ENCODE measurements at regions not wholly inside any gene's neighbourhood (a gene's known extent, or its start where the extent isn't known, plus 50 kb on each side); places are given as distances from the start of the nearest gene placed in this dataset.

DNA sequence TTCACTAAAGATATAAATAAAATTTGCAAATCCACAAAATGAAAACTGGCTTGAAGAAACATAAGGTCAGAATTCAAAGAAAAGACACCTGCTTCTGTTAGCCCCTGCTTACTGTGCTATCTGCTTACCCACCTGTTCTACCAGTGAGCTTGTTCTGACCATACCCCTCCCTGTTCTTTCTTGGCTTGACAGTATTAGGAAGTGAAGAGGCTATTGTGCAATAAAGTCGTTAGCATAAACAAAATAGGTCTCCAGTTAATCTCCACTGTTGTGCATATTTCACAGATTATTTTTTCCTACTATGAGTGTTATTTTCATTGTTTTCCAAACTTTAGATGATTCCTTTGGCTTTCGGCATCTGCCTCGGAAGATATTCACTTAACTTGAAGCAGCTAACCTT, 322.1 kb downstream of the CCDC85A start:
- Histone ChIP-seq H3K9ac (replicated peaks in 1 of 4; ENCODE audit: extremely low read depth in 1 of 4, low read depth in 3 of 4, low read length in 3 of 4) (no peak overlapping the region), H3K4ac (replicated peaks; ENCODE audit: insufficient read length, low read depth, low read length) (no peak overlapping the region), H3K14ac (ENCODE audit: insufficient read length) (no peak overlapping the region), H2BK120ac (replicated peaks; ENCODE audit: low read depth, low read length) (no peak overlapping the region), H3K4me3 (ENCODE audit: extremely low read depth in 1 of 4, insufficient read depth in 2 of 4, low read depth in 3 of 4, low read length in 4 of 4) (no peak overlapping the region), H2BK5ac (ENCODE audit: low read depth, low read length) (no peak overlapping the region), H4K5ac (ENCODE audit: insufficient read length, low read depth, low read length) (no peak overlapping the region), H3K27ac (ENCODE audit: low read depth, low read length) (no peak overlapping the region), H2AK5ac (ENCODE audit: low read depth, low read length) (no peak overlapping the region), H3K79me2 (ENCODE audit: control insufficient read depth in 1 of 2, insufficient read depth in 2 of 2, low read length in 2 of 2) (no peaks in the 10 kb centered on the region), H3K79me1 (ENCODE audit: low read depth, low read length) (no peaks in the 10 kb centered on the region), H3K23ac (ENCODE audit: insufficient read length) (no peak overlapping the region), H4K20me1 (replicated peaks in 1 of 2; ENCODE audit: control insufficient read depth in 1 of 2, insufficient read depth in 2 of 2, low read length in 2 of 2) (no peaks in the 10 kb centered on the region), H4K91ac (replicated peaks; ENCODE audit: insufficient read length, low read length) (no peak overlapping the region), H3K36me3 (ENCODE audit: control insufficient read depth in 2 of 4, insufficient read depth in 4 of 4, low read length in 3 of 4) (no peaks in the 10 kb centered on the region), H2BK15ac (ENCODE audit: low read length) (no peak overlapping the region), H3K4me1 (replicated peaks in 1 of 4; ENCODE audit: control insufficient read depth in 3 of 4, insufficient read depth in 4 of 4, low read length in 3 of 4) (no peaks in the 10 kb centered on the region), H3K23me2 (ENCODE audit: low read depth, low read length) (no peaks in the 10 kb centered on the region), H3K18ac (ENCODE audit: extremely low read depth, low read length) (no peak overlapping the region), H3K56ac (replicated peaks; ENCODE audit: insufficient read length, low read depth, low read length) (no peak overlapping the region), H4K8ac (ENCODE audit: extremely low read depth, insufficient read depth, low read length) (no peak overlapping the region), H3K9me3 (ENCODE audit: insufficient read depth in 2 of 2, low read depth in 1 of 2, low read length in 1 of 2) (no peaks in the 10 kb centered on the region), H3K27me3 (replicated peaks in 1 of 4; ENCODE audit: control insufficient read depth in 3 of 4, extremely low read depth in 1 of 4, insufficient read depth in 3 of 4, low read length in 3 of 4) (no peaks in the 10 kb centered on the region), H2BK12ac (ENCODE audit: low read depth, low read length) (no peak overlapping the region), H2AFZ (ENCODE audit: low read length) (no peak overlapping the region), H3K4me2 (ENCODE audit: insufficient read depth in 1 of 2, low read depth in 2 of 2, low read length in 2 of 2) (no peak overlapping the region), H2BK20ac (ENCODE audit: low read length) (no peak overlapping the region)
- DNase-seq (ENCODE audit: low read depth in 1 of 2, low spot score in 2 of 2) (no peak), FAIRE-seq (no peak)
- ChIA-PET CTCF (ENCODE audit: partially characterized antibody) (interaction anchor here (1.6 kb wide), 1 partner anchor 244 kb away, joined by 3 read pairs; no protein-coding TSS in a partner anchor), POLR2A (ENCODE audit: partially characterized antibody) (no interaction called here)
- 91% methylated on average over 3 of the region's 3 CpGs; no CpG with 5 or more reads in 1 of the 2 experiments for WGBS, 2 experiments (ENCODE audit: extremely low coverage in 1 of 2, insufficient coverage in 1 of 2, insufficient read length in 1 of 2, insufficient replicate concordance in 2 of 2, low coverage in 1 of 2, low lambda C conversion rate in 2 of 2, missing lambda C conversion rate in 1 of 2)
- TF ChIP-seq CEBPB (IDR thresholded peaks at IDR 0.05; ENCODE audit: low read depth, low read length) (peak; percentile 66; the same call in 1 of the 2 replicates), SAP30 (IDR thresholded peaks at IDR 0.05; ENCODE audit: insufficient read depth, insufficient replicate concordance, low read length) (no peak), SP4 (IDR thresholded peaks at IDR 0.05; ENCODE audit: low read length) (no peak), SUZ12 (IDR thresholded peaks at IDR 0.05; ENCODE audit: low read length) (no peak), TCF12 (IDR thresholded peaks at IDR 0.05; ENCODE audit: low read depth, low read length) (no peak), CREB1 (IDR thresholded peaks at IDR 0.05) (no peak)

All from H1 (cell line).